GM13977 (cell line): ENCODE measurements at regions not wholly inside any gene's neighbourhood (a gene's known extent, or its start where the extent isn't known, plus 50 kb on each side); places are given as distances from the start of the nearest gene placed in this dataset.

Experiments
- DNase-seq: peaks from one replicate; pipeline ENCODE4 v3.0.0; 2012; ENCODE audit warnings: low spot score
- CTCF ChIP-seq: IDR thresholded peaks from 2 replicates; pipeline ENCODE4 v1.5.1; 2012; ENCODE audit warnings: mild to moderate bottlenecking, control low read depth; ENCODE audit not compliant: insufficient read depth; ENCODE audit errors: extremely low read depth, missing control alignments
- in situ Hi-C: fragments of 300-500 bp; cut with MboI; formaldehyde crosslinking; loops from one replicate; pipeline ENCODE4 v1.12.0; 2022; ENCODE audit warnings: low sequenced_read_pairs, low pct_unique_long_range_greater_than_20kb, mixed read lengths, inconsistent platforms; ENCODE audit not compliant: unreplicated experiment

- in situ Hi-C loops, result no loop called here
- TF ChIP-seq CTCF, result no peak
- no peak for DNase-seq
Observed at GRCh38 chr1:239505094-239505493, 118.7 kb downstream of the CHRM3 start.

- in situ Hi-C loops, result no loop called here
- TF ChIP-seq CTCF, result no peak
- DNase-seq, result no peak
Observed at GRCh38 chr1:239507826-239508225, 121.5 kb downstream of the CHRM3 start.

- no peak for TF ChIP-seq CTCF
- in situ Hi-C loops, result no loop called here
- DNase-seq, result no peak
Observed at GRCh38 chr1:239511875-239512274, 125.5 kb downstream of the CHRM3 start.

- no peak for DNase-seq
- TF ChIP-seq CTCF, result no peak
- in situ Hi-C loops, result no loop called here
Observed at GRCh38 chr1:239516579-239516978, 130.2 kb downstream of the CHRM3 start.

GRCh38 chr1:239526391-239526790, 140.0 kb downstream of the CHRM3 start:
- no peak for DNase-seq
- in situ Hi-C loops, result no loop called here
- TF ChIP-seq CTCF, result no peak

GRCh38 chr1:239527051-239527693, 140.8 kb downstream of the CHRM3 start:
- no peak for TF ChIP-seq CTCF
- no peak for DNase-seq
- in situ Hi-C loops, result no loop called here
